Panc1 (cell line): ENCODE measurements at regions not wholly inside any gene's neighbourhood (a gene's known extent, or its start where the extent isn't known, plus 50 kb on each side); places are given as distances from the start of the nearest gene placed in this dataset.

Experiments
- CTCF ChIP-seq: fragments of 450-650 bp; IDR thresholded peaks from 2 replicates; pipeline ENCODE4 v1.5.1; 2017; ENCODE audit warnings: mild to moderate bottlenecking
- TCF7L2 ChIP-seq: IDR thresholded peaks from 2 replicates; pipeline ENCODE4 v1.6.1; 2011; ENCODE audit warnings: mild to moderate bottlenecking, low read depth, low read length, inconsistent platforms

GRCh38 chr3:165653130-165653778 is 184.0 kb downstream of the BCHE start:
- TF ChIP-seq CTCF (no peak), TCF7L2 (no peak)
